Stomach (tissue), 8 donors: ENCODE measurements at regions not wholly inside any gene's neighbourhood (a gene's known extent, or its start where the extent isn't known, plus 50 kb on each side); places are given as distances from the start of the nearest gene placed in this dataset.
A peak's percentile ranks its signal among the peaks of the same experiment; 100 is the strongest.

Source experiments
- DNase-seq, 2 donors: peaks; one replicate each; pipeline versions ENCODE4 v3.0.0 to v3.0.0-alpha.2; 2013 to 2019
- H3K27ac ChIP-seq, 5 donors: fragments of 200-600 bp in 4 of 5; sonication (generic) in 4 of 5; one replicate each; pipeline ENCODE4 v1.5.1; 2013 to 2019; ENCODE audit warnings: mild to moderate bottlenecking in 1 of 5, moderate library complexity in 1 of 5
- H3K27me3 ChIP-seq, 3 donors: fragments of 200-600 bp; sonication (generic); one replicate each; pipeline ENCODE4 v1.5.1; 2017 to 2019; ENCODE audit warnings: mixed run types in 1 of 3
- H3K36me3 ChIP-seq, 4 donors: fragments of 200-600 bp; sonication (generic); 1 replicate in 3 of 4; 2 replicates in 1 of 4; pipeline ENCODE4 v1.5.1; 2016 to 2019
- H3K4me1 ChIP-seq, 4 donors: fragments of 200-600 bp; sonication (generic); one replicate each; pipeline ENCODE4 v1.5.1; 2016 to 2019
- H3K4me3 ChIP-seq, 4 donors: fragments of 200-600 bp; sonication (generic) in 3 of 4; one replicate each; pipeline ENCODE4 v1.5.1; 2016 to 2019; ENCODE audit warnings: mild to moderate bottlenecking in 1 of 4
- H3K9me3 ChIP-seq, 4 donors: fragments of 200-600 bp; sonication (generic); one replicate each; pipeline ENCODE4 v1.5.1; 2016 to 2019
- EP300 ChIP-seq: sonication (generic); formaldehyde crosslinking; IDR thresholded peaks from one replicate; pipeline ENCODE4 v1.6.1; 2017; ENCODE audit warnings: antibody characterized with exemption
- POLR2A ChIP-seq, 4 donors: fragments of 450-650 bp; IDR thresholded peaks; one replicate each; pipeline ENCODE4 v1.6.1; 2016; ENCODE audit warnings: antibody characterized with exemption in 4 of 4, control low read depth in 2 of 4, mild to moderate bottlenecking in 1 of 4, moderate library complexity in 1 of 4
- POLR2AphosphoS5 ChIP-seq, 3 donors: sonication (generic); formaldehyde crosslinking; IDR thresholded peaks; one replicate each; pipeline ENCODE4 v1.6.1; 2016; ENCODE audit warnings: antibody characterized with exemption in 3 of 3
- WGBS, 5 donors: extraction: QIAGEN DNeasy Blood & Tissue Kit in 3 of 5; methylation state at CpG; one replicate each; pipeline versions ENCODE4 v1.1.5 to v1.1.7; 2013 to 2018; 5-methylcytosine and 5-hydroxymethylcytosine counted together
- intact Hi-C: fragments of 100-400 bp; cut with DNase I; formaldehyde crosslinking; loops from one replicate; pipeline ENCODE4 v1.15.1; 2023; ENCODE audit warnings: low total_unique reads
- TF ChIP-seq, protein P1 (sequence below), 7 experiments: fragments of 450-650 bp in 4 of 7; fragments of 200-600 bp in 3 of 7; sonication (generic) in 3 of 7; IDR thresholded peaks; one replicate each; pipeline ENCODE4 v1.5.1; 2016 to 2019; ENCODE audit warnings: antibody characterized with exemption in 7 of 7, control low read depth in 2 of 7, mild to moderate bottlenecking in 1 of 7
- donor health status: healthy with polysubstance abuse.
- donor health status: Bipolar disorder and iron deficiency.
- donor health status: healthy.

DNA sequence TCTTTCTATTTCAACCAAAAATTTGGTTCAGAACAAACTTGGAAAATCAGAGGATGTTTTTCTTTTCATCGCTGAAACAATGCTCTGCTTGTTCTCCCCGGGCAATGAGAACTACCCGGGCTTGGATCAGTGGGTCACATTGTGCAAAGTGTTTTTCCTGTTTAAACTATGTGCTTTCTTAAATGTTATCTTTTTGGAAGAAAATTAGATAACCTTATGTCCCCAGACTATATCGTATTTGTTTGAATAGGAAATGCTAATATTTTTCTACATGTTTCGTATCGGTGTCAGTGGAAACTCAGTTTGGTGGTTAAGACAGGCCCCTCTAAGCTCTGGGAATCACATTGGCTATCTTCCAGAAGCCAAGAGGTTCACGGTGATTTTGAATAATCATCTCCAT, 319.5 kb upstream of the NFE2L3 start:
- Histone ChIP-seq H3K36me3 (no peaks in the 10 kb centered on the region), H3K9me3 (no peaks in the 10 kb centered on the region), H3K27me3 (peaks cover 0 to 54% (median 7%) of the 10 kb centered on the region in 3 donors), H3K4me1 (peaks cover 0 to 25% (median 13%) of the 10 kb centered on the region in 4 donors), H3K4me3 (no peak overlapping the region), H3K27ac (peak overlapping the region in 3 of 5 donors; percentile 8 to 57 (median 52))
- TF ChIP-seq, protein P1, sequence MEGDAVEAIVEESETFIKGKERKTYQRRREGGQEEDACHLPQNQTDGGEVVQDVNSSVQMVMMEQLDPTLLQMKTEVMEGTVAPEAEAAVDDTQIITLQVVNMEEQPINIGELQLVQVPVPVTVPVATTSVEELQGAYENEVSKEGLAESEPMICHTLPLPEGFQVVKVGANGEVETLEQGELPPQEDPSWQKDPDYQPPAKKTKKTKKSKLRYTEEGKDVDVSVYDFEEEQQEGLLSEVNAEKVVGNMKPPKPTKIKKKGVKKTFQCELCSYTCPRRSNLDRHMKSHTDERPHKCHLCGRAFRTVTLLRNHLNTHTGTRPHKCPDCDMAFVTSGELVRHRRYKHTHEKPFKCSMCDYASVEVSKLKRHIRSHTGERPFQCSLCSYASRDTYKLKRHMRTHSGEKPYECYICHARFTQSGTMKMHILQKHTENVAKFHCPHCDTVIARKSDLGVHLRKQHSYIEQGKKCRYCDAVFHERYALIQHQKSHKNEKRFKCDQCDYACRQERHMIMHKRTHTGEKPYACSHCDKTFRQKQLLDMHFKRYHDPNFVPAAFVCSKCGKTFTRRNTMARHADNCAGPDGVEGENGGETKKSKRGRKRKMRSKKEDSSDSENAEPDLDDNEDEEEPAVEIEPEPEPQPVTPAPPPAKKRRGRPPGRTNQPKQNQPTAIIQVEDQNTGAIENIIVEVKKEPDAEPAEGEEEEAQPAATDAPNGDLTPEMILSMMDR (IDR thresholded peaks at IDR 0.05) = no peak
- TF ChIP-seq POLR2AphosphoS5 (IDR thresholded peaks at IDR 0.05) (no peak), EP300 (no peak), POLR2A (IDR thresholded peaks at IDR 0.05) (no peak)
- 22 to 47% (median 38%) methylated on average over 7 of the region's 7 CpGs for WGBS, 5 donors
- no peak for DNase-seq
- intact Hi-C loops = loop anchor here (10.0 kb wide), 1 partner anchor 258 kb away; no protein-coding TSS in a partner anchor

DNA sequence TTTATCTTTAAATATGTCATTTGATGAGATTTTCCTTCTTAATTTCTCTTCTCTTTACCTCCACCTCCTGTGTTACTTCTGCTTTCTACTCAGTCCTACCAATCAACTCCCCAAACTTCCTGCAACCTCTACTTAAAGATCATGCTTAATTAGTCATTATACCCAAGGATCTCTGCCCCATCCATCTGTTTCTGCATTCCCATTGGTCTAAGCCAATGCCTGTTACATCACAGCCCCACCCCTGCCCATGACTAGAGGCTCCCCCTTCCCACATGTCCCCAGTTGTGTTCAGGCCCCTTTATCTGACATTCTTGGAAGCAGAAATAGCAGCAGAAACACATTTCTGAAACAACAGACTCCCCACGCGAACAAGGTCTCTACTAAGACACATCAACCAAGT, 319.1 kb upstream of the NFE2L3 start:
- Histone ChIP-seq H3K27me3 (peaks cover 0 to 56% (median 7%) of the 10 kb centered on the region in 3 donors), H3K36me3 (no peaks in the 10 kb centered on the region), H3K27ac (peak overlapping the region in 1 of 5 donors; percentile 57), H3K4me3 (no peak overlapping the region), H3K9me3 (no peaks in the 10 kb centered on the region), H3K4me1 (peaks cover 0 to 25% (median 13%) of the 10 kb centered on the region in 4 donors)
- 73 to 86% (median 74%) methylated on average over 2 of the region's 2 CpGs for WGBS, 5 donors
- no peak for DNase-seq
- TF ChIP-seq, protein P1 (IDR thresholded peaks at IDR 0.05) = no peak
- TF ChIP-seq POLR2AphosphoS5 (IDR thresholded peaks at IDR 0.05) = no peak
- no peak for TF ChIP-seq EP300
- no peak for TF ChIP-seq POLR2A (IDR thresholded peaks at IDR 0.05)
- intact Hi-C loops = loop anchor here (10.0 kb wide), 1 partner anchor 258 kb away; no protein-coding TSS in a partner anchor

DNA sequence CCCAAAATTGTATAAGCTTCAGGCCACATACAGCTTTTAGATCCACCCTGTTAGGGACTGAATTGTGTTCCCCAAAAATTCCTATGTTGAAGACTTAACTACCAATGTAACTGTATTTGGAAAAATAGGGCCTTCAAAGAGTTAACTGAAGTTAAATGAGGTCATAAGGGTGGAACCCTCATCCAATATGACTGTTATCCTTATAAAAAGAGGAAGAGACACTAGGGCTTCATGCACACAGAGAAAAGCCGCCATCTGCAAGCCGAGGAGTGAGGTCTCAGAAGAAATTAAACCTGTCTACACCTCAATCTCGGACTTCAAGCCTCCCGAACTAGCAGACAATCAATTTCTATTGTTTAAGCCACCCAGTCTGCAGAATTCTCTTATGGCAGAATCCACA, 317.9 kb upstream of the NFE2L3 start:
- TF ChIP-seq POLR2A (IDR thresholded peaks at IDR 0.05) = no peak
- peaks cover 0 to 25% (median 13%) of the 10 kb centered on the region in 4 donors for H3K4me1 ChIP-seq
- H3K27me3 ChIP-seq = peaks cover 0 to 57% (median 7%) of the 10 kb centered on the region in 3 donors
- 78 to 87% (median 84%) methylated on average over 4 of the region's 4 CpGs for WGBS, 5 donors
- no peak for DNase-seq
- H3K36me3 ChIP-seq = no peaks in the 10 kb centered on the region
- no peaks in the 10 kb centered on the region for H3K9me3 ChIP-seq
- H3K4me3 ChIP-seq = no peak overlapping the region
- intact Hi-C loops = loop anchor here (10.0 kb wide), 1 partner anchor 259 kb away; no protein-coding TSS in a partner anchor
- H3K27ac ChIP-seq = no peak overlapping the region

DNA sequence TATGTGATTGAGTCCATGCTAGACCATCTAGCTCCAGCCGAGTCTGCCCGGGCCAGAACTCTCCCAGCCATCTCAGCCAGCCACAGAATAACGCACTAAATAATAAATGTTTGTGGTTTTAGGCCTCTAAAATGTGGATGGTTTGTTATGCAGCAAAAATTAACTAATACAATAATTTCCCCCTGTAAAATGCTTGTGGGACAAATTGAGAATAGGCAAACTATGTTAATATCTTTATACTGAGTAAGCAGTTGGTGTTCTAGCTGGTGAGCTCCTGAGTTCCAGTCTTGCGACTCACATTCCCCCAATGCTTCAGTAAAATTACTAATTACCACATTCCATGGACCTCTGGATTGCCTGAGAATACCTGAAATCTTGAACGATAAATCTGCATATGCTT, 316.8 kb upstream of the NFE2L3 start:
- Histone ChIP-seq H3K36me3 (no peaks in the 10 kb centered on the region), H3K4me1 (peaks cover 0 to 24% (median 15%) of the 10 kb centered on the region in 4 donors), H3K9me3 (peaks cover 0 to 3% (median 0%) of the 10 kb centered on the region in 4 donors), H3K27me3 (peaks cover 0 to 56% (median 10%) of the 10 kb centered on the region in 3 donors), H3K4me3 (no peak overlapping the region), H3K27ac (no peak overlapping the region)
- DNase-seq = no peak
- TF ChIP-seq EP300 = no peak
- TF ChIP-seq, protein P1 (IDR thresholded peaks at IDR 0.05) = no peak
- no peak for TF ChIP-seq POLR2A (IDR thresholded peaks at IDR 0.05)
- WGBS, 5 donors = 82 to 94% (median 93%) methylated on average over 5 of the region's 5 CpGs
- intact Hi-C loops = loop anchor here (10.0 kb wide), 1 partner anchor 260 kb away; no protein-coding TSS in a partner anchor
